ENCODE measurements at regions not wholly inside any gene's neighbourhood (a gene's known extent, or its start where the extent isn't known, plus 50 kb on each side); places are given as distances from the start of the nearest gene placed in this dataset.

DNA sequence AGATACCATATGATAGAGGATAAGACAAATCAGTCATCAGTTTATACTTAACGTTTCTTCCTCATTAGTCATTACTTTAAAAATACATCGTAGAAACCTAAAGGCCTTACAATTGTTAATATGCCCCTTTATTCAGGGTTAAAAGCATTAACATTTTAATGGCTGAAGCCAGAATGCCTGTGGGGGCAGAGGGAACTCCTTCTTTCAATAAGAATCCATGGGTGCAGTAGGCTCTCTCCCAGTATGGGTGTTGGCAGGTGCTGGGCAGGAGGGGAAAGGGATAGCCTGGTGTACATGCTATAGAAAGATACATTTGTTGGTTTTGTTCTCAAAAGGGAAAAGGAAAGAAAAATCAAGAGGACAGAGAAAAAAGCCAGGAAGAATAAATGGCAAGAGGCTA, 1035.7 kb upstream of the POU3F3 start:
- peak overlapping the region; percentile 32 to 53; a peak in 3 of 4 replicates for H3K4me2 ChIP-seq (ENCODE audit: insufficient read depth in 1 of 2, low read depth in 2 of 2, low read length in 2 of 2)
- TF ChIP-seq, protein P1, sequence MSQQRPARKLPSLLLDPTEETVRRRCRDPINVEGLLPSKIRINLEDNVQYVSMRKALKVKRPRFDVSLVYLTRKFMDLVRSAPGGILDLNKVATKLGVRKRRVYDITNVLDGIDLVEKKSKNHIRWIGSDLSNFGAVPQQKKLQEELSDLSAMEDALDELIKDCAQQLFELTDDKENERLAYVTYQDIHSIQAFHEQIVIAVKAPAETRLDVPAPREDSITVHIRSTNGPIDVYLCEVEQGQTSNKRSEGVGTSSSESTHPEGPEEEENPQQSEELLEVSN (IDR thresholded peaks at IDR 0.05) = no peak
- no peak for TF ChIP-seq TAF7 (optimal IDR thresholded peaks at IDR 0.05; ENCODE audit: borderline replicate concordance, low read depth, low read length)
- TF ChIP-seq CBX8 (IDR thresholded peaks at IDR 0.05; ENCODE audit: borderline replicate concordance, low read depth, low read length) = no peak
- no peak for TF ChIP-seq CHD1 (IDR thresholded peaks at IDR 0.05; ENCODE audit: low read depth, low read length)
- no peak for TF ChIP-seq EZH2 (IDR thresholded peaks at IDR 0.05; ENCODE audit: low read depth, low read length, severe bottlenecking)
- no peak for TF ChIP-seq SP2 (IDR thresholded peaks at IDR 0.05; ENCODE audit: low read length)
- no peak for TF ChIP-seq SUZ12 (IDR thresholded peaks at IDR 0.05; ENCODE audit: low read length)
- TF ChIP-seq ASH2L (IDR thresholded peaks at IDR 0.05; ENCODE audit: low read length) = no peak
- TF ChIP-seq RNF2 (IDR thresholded peaks at IDR 0.05; ENCODE audit: borderline replicate concordance, low read depth, low read length, missing control alignments, poor library complexity, severe bottlenecking) = no peak
- no peak for TF ChIP-seq HDAC6 (IDR thresholded peaks at IDR 0.05; ENCODE audit: low read depth, low read length)
- no peak for TF ChIP-seq TBP (IDR thresholded peaks at IDR 0.05; ENCODE audit: low read depth, low read length)
- TF ChIP-seq SIRT6 (IDR thresholded peaks at IDR 0.05; ENCODE audit: low read length) = no peak
- TF ChIP-seq CBX5 (IDR thresholded peaks at IDR 0.05; ENCODE audit: low read depth, low read length) = no peak
- no peak for TF ChIP-seq TCF12 (IDR thresholded peaks at IDR 0.05; ENCODE audit: low read depth, low read length)
- TF ChIP-seq KDM1A (IDR thresholded peaks at IDR 0.05; ENCODE audit: borderline replicate concordance, low read length) = no peak

More for the DNA sequence above, 1035.7 kb upstream of the POU3F3 start:
- POLR2A ChIA-PET (ENCODE audit: partially characterized antibody) = no interaction called here
- H2BK12ac ChIP-seq (ENCODE audit: low read depth, low read length) = no peak overlapping the region
- no peaks in the 10 kb centered on the region for H3K9me3 ChIP-seq (ENCODE audit: insufficient read depth in 2 of 2, low read depth in 1 of 2, low read length in 1 of 2)
- no peak overlapping the region for H3K56ac ChIP-seq (replicated peaks; ENCODE audit: insufficient read length, low read depth, low read length)
- H3K79me2 ChIP-seq (ENCODE audit: control insufficient read depth in 1 of 2, insufficient read depth in 2 of 2, low read length in 2 of 2) = no peaks in the 10 kb centered on the region
- no peak overlapping the region for H3K18ac ChIP-seq (ENCODE audit: extremely low read depth, low read length)
- CTCF ChIA-PET (ENCODE audit: partially characterized antibody) = no interaction called here
- no peak overlapping the region for H3K27ac ChIP-seq (ENCODE audit: low read depth, low read length)
- H2BK120ac ChIP-seq (replicated peaks; ENCODE audit: low read depth, low read length) = no peak overlapping the region
- FAIRE-seq (no peak), DNase-seq (ENCODE audit: low read depth in 1 of 2, low spot score in 2 of 2) (peak in 1 of 2 experiments; percentile 21)
- no peaks in the 10 kb centered on the region for H3K79me1 ChIP-seq (ENCODE audit: low read depth, low read length)
- H4K20me1 ChIP-seq (replicated peaks in 1 of 2; ENCODE audit: control insufficient read depth in 1 of 2, insufficient read depth in 2 of 2, low read length in 2 of 2) = no peaks in the 10 kb centered on the region
- H2AFZ ChIP-seq (ENCODE audit: low read length) = no peak overlapping the region
- H4K5ac ChIP-seq (ENCODE audit: insufficient read length, low read depth, low read length) = no peak overlapping the region
- no peaks in the 10 kb centered on the region for H3K23me2 ChIP-seq (ENCODE audit: low read depth, low read length)
- no peak overlapping the region for H3K23ac ChIP-seq (ENCODE audit: insufficient read length)
- no peak overlapping the region for H4K8ac ChIP-seq (ENCODE audit: extremely low read depth, insufficient read depth, low read length)
- H2AK5ac ChIP-seq (ENCODE audit: low read depth, low read length) = no peak overlapping the region
- H2BK15ac ChIP-seq (ENCODE audit: low read length) = no peak overlapping the region
- H3K36me3 ChIP-seq (ENCODE audit: control insufficient read depth in 2 of 4, insufficient read depth in 4 of 4, low read length in 3 of 4) = no peaks in the 10 kb centered on the region
- no peak overlapping the region for H4K91ac ChIP-seq (replicated peaks; ENCODE audit: insufficient read length, low read length)
- H2BK20ac ChIP-seq (ENCODE audit: low read length) = no peak overlapping the region
- peaks cover 0 to 6% (median 3%) of the 10 kb centered on the region in 4 experiments; a peak in 1 of 7 replicates for H3K4me1 ChIP-seq (replicated peaks in 1 of 4; ENCODE audit: control insufficient read depth in 3 of 4, insufficient read depth in 4 of 4, low read length in 3 of 4)
- H3K4ac ChIP-seq (replicated peaks; ENCODE audit: insufficient read length, low read depth, low read length) = no peak overlapping the region
- H3K27me3 ChIP-seq (replicated peaks in 1 of 4; ENCODE audit: control insufficient read depth in 3 of 4, extremely low read depth in 1 of 4, insufficient read depth in 3 of 4, low read length in 3 of 4) = no peaks in the 10 kb centered on the region
- H3K14ac ChIP-seq (ENCODE audit: insufficient read length) = no peak overlapping the region
- H3K9ac ChIP-seq (replicated peaks in 1 of 4; ENCODE audit: extremely low read depth in 1 of 4, low read depth in 3 of 4, low read length in 3 of 4) = no peak overlapping the region
- no peak overlapping the region; the same call in 1 of the 2 replicates for H2BK5ac ChIP-seq (ENCODE audit: low read depth, low read length)
- peak overlapping the region in 1 of 4 experiments; percentile 29; a peak in 2 of 8 replicates for H3K4me3 ChIP-seq (ENCODE audit: extremely low read depth in 1 of 4, insufficient read depth in 2 of 4, low read depth in 3 of 4, low read length in 4 of 4)
- WGBS, 2 experiments (ENCODE audit: extremely low coverage in 1 of 2, insufficient coverage in 1 of 2, insufficient read length in 1 of 2, insufficient replicate concordance in 2 of 2, low coverage in 1 of 2, low lambda C conversion rate in 2 of 2, missing lambda C conversion rate in 1 of 2) = 3% methylated on average over 2 of the region's 2 CpGs; no CpG with 5 or more reads in 1 of the 2 experiments

Data from H1 (cell line).